ENCODE measurements at regions not wholly inside any gene's neighbourhood (a gene's known extent, or its start where the extent isn't known, plus 50 kb on each side); places are given as distances from the start of the nearest gene placed in this dataset.

GRCh38 chr10:90420637-90421318 lies 437.1 kb downstream of the HTR7 start:
- TF ChIP-seq CTCF (IDR thresholded peaks at IDR 0.05) (no peak), POLR2A (IDR thresholded peaks at IDR 0.05) (no peak)

Measured in heart left ventricle (tissue), 13 donors.